SK-N-SH (cell line): ENCODE measurements at regions not wholly inside any gene's neighbourhood (a gene's known extent, or its start where the extent isn't known, plus 50 kb on each side); places are given as distances from the start of the nearest gene placed in this dataset.

Source experiments
- EP300 ChIP-seq, 2 experiments: IDR thresholded peaks; 2 replicates each; pipeline versions ENCODE4 v1.4.0 to v1.6.1; 2012; ENCODE audit warnings: borderline replicate concordance in 1 of 2, low read depth in 1 of 2, low read length in 1 of 2
- GATA2 ChIP-seq: sonication (generic); formaldehyde crosslinking; IDR thresholded peaks from 2 replicates; pipeline ENCODE4 v1.5.0; 2020; ENCODE audit warnings: mild to moderate bottlenecking, missing genetic modification reagents
- SMC3 ChIP-seq: IDR thresholded peaks from 2 replicates; pipeline ENCODE4 v1.6.1; 2012; ENCODE audit warnings: low read depth, low read length, improper control_type of control experiment
- USF2 ChIP-seq: fragments of 150-350 bp; IDR thresholded peaks from 2 replicates; pipeline ENCODE4 v1.6.1; 2017; ENCODE audit warnings: antibody characterized with exemption, low read length, low read depth, borderline replicate concordance
- TF ChIP-seq, protein P1 (sequence below): fragments of 200-600 bp; sonication (generic); IDR thresholded peaks from 2 replicates; pipeline ENCODE4 v1.6.1; 2017; ENCODE audit warnings: antibody characterized with exemption, mild to moderate bottlenecking, moderate library complexity

DNA sequence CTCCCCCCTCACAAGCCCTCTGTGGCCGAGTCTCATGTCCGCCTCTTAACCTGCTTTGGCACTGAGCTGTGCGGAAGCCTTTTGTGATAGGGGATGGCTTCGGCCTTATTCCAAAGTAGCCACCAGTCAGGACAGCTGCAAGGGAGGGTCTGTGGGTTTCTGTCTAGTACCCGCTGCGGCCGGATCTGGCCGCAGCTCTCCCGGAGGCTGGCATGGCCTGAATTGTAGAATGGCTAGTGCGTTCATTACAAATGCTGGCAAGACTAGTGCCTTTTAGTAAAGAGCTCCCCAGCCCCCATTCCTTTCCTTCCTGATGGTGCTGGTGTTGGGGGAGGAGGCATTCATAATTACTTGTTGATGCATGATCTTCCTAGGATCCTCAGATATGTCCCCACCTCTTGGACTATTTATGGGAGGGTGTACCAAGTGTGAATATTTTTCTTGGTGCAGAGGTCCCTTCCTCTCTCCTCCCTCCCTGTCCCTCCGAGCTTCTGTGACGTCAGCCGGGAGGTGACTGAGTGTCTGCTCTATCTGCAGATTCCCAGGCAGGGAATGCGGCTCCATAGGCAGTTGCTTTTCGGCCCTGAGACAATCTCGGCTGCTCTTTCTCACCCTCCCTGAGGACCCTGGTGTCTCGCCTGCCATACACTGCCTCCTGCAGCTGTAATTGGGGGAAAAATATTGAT lies 108.7 kb upstream of the E2F8 start:
- TF ChIP-seq USF2 (no peak), EP300 (IDR thresholded peaks at IDR 0.05; ENCODE audit: borderline replicate concordance in 1 of 2, low read depth in 1 of 2, low read length in 1 of 2) (no peak), GATA2 (CRISPR knock-in tag) (no peak), SMC3 (no peak)
- TF ChIP-seq, protein P1, sequence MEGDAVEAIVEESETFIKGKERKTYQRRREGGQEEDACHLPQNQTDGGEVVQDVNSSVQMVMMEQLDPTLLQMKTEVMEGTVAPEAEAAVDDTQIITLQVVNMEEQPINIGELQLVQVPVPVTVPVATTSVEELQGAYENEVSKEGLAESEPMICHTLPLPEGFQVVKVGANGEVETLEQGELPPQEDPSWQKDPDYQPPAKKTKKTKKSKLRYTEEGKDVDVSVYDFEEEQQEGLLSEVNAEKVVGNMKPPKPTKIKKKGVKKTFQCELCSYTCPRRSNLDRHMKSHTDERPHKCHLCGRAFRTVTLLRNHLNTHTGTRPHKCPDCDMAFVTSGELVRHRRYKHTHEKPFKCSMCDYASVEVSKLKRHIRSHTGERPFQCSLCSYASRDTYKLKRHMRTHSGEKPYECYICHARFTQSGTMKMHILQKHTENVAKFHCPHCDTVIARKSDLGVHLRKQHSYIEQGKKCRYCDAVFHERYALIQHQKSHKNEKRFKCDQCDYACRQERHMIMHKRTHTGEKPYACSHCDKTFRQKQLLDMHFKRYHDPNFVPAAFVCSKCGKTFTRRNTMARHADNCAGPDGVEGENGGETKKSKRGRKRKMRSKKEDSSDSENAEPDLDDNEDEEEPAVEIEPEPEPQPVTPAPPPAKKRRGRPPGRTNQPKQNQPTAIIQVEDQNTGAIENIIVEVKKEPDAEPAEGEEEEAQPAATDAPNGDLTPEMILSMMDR = no peak
